ENCODE measurements at regions not wholly inside any gene's neighbourhood (a gene's known extent, or its start where the extent isn't known, plus 50 kb on each side); places are given as distances from the start of the nearest gene placed in this dataset.

GRCh38 chr5:63564789-63565188 lies 397.5 kb downstream of the HTR1A start:
- TF ChIP-seq CTCF (IDR thresholded peaks at IDR 0.05) (peak in 2 of 7 experiments; percentile 14 to 37), POLR2A (IDR thresholded peaks at IDR 0.05) (no peak)
